22Rv1 (cell line): ENCODE measurements at regions not wholly inside any gene's neighbourhood (a gene's known extent, or its start where the extent isn't known, plus 50 kb on each side); places are given as distances from the start of the nearest gene placed in this dataset.

Experiments
- CTCF ChIP-seq: fragments of 450-650 bp; IDR thresholded peaks from 2 replicates; pipeline ENCODE4 v1.5.1; 2017; ENCODE audit warnings: mild to moderate bottlenecking
- ZFX ChIP-seq: fragments of 450-650 bp; IDR thresholded peaks from 2 replicates; pipeline ENCODE4 v1.6.1; 2017; ENCODE audit warnings: antibody characterized with exemption, borderline replicate concordance

- TF ChIP-seq CTCF: no peak
- TF ChIP-seq ZFX: no peak
Observed at GRCh38 chr12:116352315-116352835, 74.9 kb upstream of the MED13L start.
